ENCODE measurements at regions not wholly inside any gene's neighbourhood (a gene's known extent, or its start where the extent isn't known, plus 50 kb on each side); places are given as distances from the start of the nearest gene placed in this dataset.

- H4K20me1 ChIP-seq (replicated peaks; ENCODE audit: insufficient read depth), result no peaks in the 10 kb centered on the region
- Mint-ChIP-seq H3K9me3 (no peaks in the 10 kb centered on the region; the same call in 1 of the 3 replicates), H3K27ac (no peak overlapping the region), H3K36me3 (ENCODE audit: low read depth) (no peaks in the 10 kb centered on the region), H3K4me1 (peaks cover 3% of the 10 kb centered on the region; the same call in 1 of the 3 replicates), H3K4me3 (no peak overlapping the region), H3K27me3 (ENCODE audit: insufficient read depth, low read depth, poor library complexity) (peaks cover 4% of the 10 kb centered on the region)
- no peak overlapping the region for H3K4me2 ChIP-seq
- TF ChIP-seq JUNB (IDR thresholded peaks at IDR 0.05; ENCODE audit: unreplicated experiment) (no peak), EZH2 (IDR thresholded peaks at IDR 0.05; ENCODE audit: low read depth, unreplicated experiment) (no peak), CTCF (conservative IDR thresholded peaks at IDR 0.05; ENCODE audit: low read depth in 2 of 2) (no peak), ZNF331 (CRISPR knock-in tag; IDR thresholded peaks at IDR 0.05; ENCODE audit: low read depth) (no peak), REST (IDR thresholded peaks at IDR 0.05; ENCODE audit: unreplicated experiment) (no peak), ETS1 (IDR thresholded peaks at IDR 0.05) (no peak), EZH2phosphoT487 (IDR thresholded peaks at IDR 0.05; ENCODE audit: unreplicated experiment) (no peak), ZNF114 (CRISPR knock-in tag; IDR thresholded peaks at IDR 0.05) (no peak), NANOG (IDR thresholded peaks at IDR 0.05; ENCODE audit: borderline replicate concordance) (no peak)
- H3K36me3 ChIP-seq (ENCODE audit: insufficient read depth), result no peaks in the 10 kb centered on the region
- H3K4me3 ChIP-seq, result no peak overlapping the region
- H3K27me3 ChIP-seq (ENCODE audit: insufficient read depth), result no peaks in the 10 kb centered on the region
- peaks cover 15% of the 10 kb centered on the region; the same call in 1 of the 2 replicates for H3K9me2 ChIP-seq (ENCODE audit: insufficient read depth)
- no peaks in the 10 kb centered on the region for H3F3A ChIP-seq (replicated peaks; ENCODE audit: low read depth)
- no peaks in the 10 kb centered on the region for H3K79me2 ChIP-seq (replicated peaks; ENCODE audit: insufficient read depth)
- H2AFZ ChIP-seq, result no peak overlapping the region
- H3K27ac ChIP-seq (ENCODE audit: low read depth), result no peak overlapping the region
- ATAC-seq, result no peak
- H3K4me1 ChIP-seq (ENCODE audit: insufficient read depth), result no peaks in the 10 kb centered on the region
- no peak for DNase-seq (ENCODE audit: low spot score)
These were observed 61.4 kb upstream of the MYRIP start for GRCh38 chr3:39748002-39748401.

GRCh38 chr3:39748763-39749162, 60.6 kb upstream of the MYRIP start:
- Histone ChIP-seq H3K36me3 (ENCODE audit: insufficient read depth) (no peaks in the 10 kb centered on the region), H4K20me1 (replicated peaks; ENCODE audit: insufficient read depth) (no peaks in the 10 kb centered on the region), H3K4me2 (no peak overlapping the region), H3K4me3 (no peak overlapping the region), H3K9me2 (ENCODE audit: insufficient read depth) (peaks cover 19% of the 10 kb centered on the region; the same call in 1 of the 2 replicates), H3K79me2 (replicated peaks; ENCODE audit: insufficient read depth) (no peaks in the 10 kb centered on the region), H3K27ac (ENCODE audit: low read depth) (no peak overlapping the region), H3F3A (replicated peaks; ENCODE audit: low read depth) (no peaks in the 10 kb centered on the region), H3K4me1 (ENCODE audit: insufficient read depth) (no peaks in the 10 kb centered on the region), H3K27me3 (ENCODE audit: insufficient read depth) (no peaks in the 10 kb centered on the region), H2AFZ (no peak overlapping the region)
- ATAC-seq (no peak), DNase-seq (ENCODE audit: low spot score) (no peak)
- Mint-ChIP-seq H3K27me3 (ENCODE audit: insufficient read depth, low read depth, poor library complexity) (peaks cover 4% of the 10 kb centered on the region), H3K4me1 (peaks cover 3% of the 10 kb centered on the region; the same call in 1 of the 3 replicates), H3K36me3 (ENCODE audit: low read depth) (no peaks in the 10 kb centered on the region), H3K4me3 (no peak overlapping the region), H3K27ac (no peak overlapping the region), H3K9me3 (no peaks in the 10 kb centered on the region; the same call in 1 of the 3 replicates)
- no peak for TF ChIP-seq ZNF114 (CRISPR knock-in tag; IDR thresholded peaks at IDR 0.05)
- TF ChIP-seq POLR2AphosphoS5 (IDR thresholded peaks at IDR 0.05; ENCODE audit: low read depth), result no peak

Data from GM23338 (cell line).